ENCODE measurements at regions not wholly inside any gene's neighbourhood (a gene's known extent, or its start where the extent isn't known, plus 50 kb on each side); places are given as distances from the start of the nearest gene placed in this dataset.

- TF ChIP-seq CTCF (IDR thresholded peaks at IDR 0.05; ENCODE audit: unreplicated experiment) = no peak
- no peaks in the 10 kb centered on the region for H3K4me1 Mint-ChIP-seq (ENCODE audit: unreplicated experiment)
- H3K4me3 Mint-ChIP-seq (ENCODE audit: unreplicated experiment) = no peak overlapping the region
- peaks cover 4% of the 10 kb centered on the region for H3K27me3 Mint-ChIP-seq (ENCODE audit: unreplicated experiment)
- H3K27ac Mint-ChIP-seq (ENCODE audit: unreplicated experiment) = no peak overlapping the region
- no peak for DNase-seq (ENCODE audit: low spot score)
- no peaks in the 10 kb centered on the region for H3K36me3 Mint-ChIP-seq (ENCODE audit: low read depth, unreplicated experiment)
- no peaks in the 10 kb centered on the region for H3K9me3 Mint-ChIP-seq (ENCODE audit: unreplicated experiment)
These were observed 640.1 kb downstream of the IQCM start for GRCh38 chr4:149175549-149175948.

GRCh38 chr4:149173241-149174013 is 642.2 kb downstream of the IQCM start:
- no peak for TF ChIP-seq CTCF (IDR thresholded peaks at IDR 0.05; ENCODE audit: unreplicated experiment)
- Mint-ChIP-seq H3K27me3 (ENCODE audit: unreplicated experiment) (peaks cover 3% of the 10 kb centered on the region), H3K4me3 (ENCODE audit: unreplicated experiment) (no peak overlapping the region), H3K4me1 (ENCODE audit: unreplicated experiment) (no peaks in the 10 kb centered on the region), H3K27ac (ENCODE audit: unreplicated experiment) (no peak overlapping the region), H3K36me3 (ENCODE audit: low read depth, unreplicated experiment) (no peaks in the 10 kb centered on the region), H3K9me3 (ENCODE audit: unreplicated experiment) (no peaks in the 10 kb centered on the region)
- no peak for DNase-seq (ENCODE audit: low spot score)

- no peak for DNase-seq (ENCODE audit: low spot score)
These were observed 647.0 kb downstream of the IQCM start for GRCh38 chr4:149168645-149169044.

GRCh38 chr4:149166876-149167275 is 648.8 kb downstream of the IQCM start:
- no peak for TF ChIP-seq CTCF (IDR thresholded peaks at IDR 0.05; ENCODE audit: unreplicated experiment)
- Mint-ChIP-seq H3K27ac (ENCODE audit: unreplicated experiment) (no peak overlapping the region), H3K27me3 (ENCODE audit: unreplicated experiment) (no peaks in the 10 kb centered on the region), H3K9me3 (ENCODE audit: unreplicated experiment) (no peaks in the 10 kb centered on the region), H3K36me3 (ENCODE audit: low read depth, unreplicated experiment) (no peaks in the 10 kb centered on the region), H3K4me1 (ENCODE audit: unreplicated experiment) (no peaks in the 10 kb centered on the region), H3K4me3 (ENCODE audit: unreplicated experiment) (no peak overlapping the region)
- no peak for DNase-seq (ENCODE audit: low spot score)

More at GRCh38 chr4:149168645-149169044, 647.0 kb downstream of the IQCM start:
- TF ChIP-seq CTCF (IDR thresholded peaks at IDR 0.05; ENCODE audit: unreplicated experiment) = no peak
- Mint-ChIP-seq H3K4me3 (ENCODE audit: unreplicated experiment) (no peak overlapping the region), H3K4me1 (ENCODE audit: unreplicated experiment) (no peaks in the 10 kb centered on the region), H3K36me3 (ENCODE audit: low read depth, unreplicated experiment) (no peaks in the 10 kb centered on the region), H3K9me3 (ENCODE audit: unreplicated experiment) (no peaks in the 10 kb centered on the region), H3K27ac (ENCODE audit: unreplicated experiment) (no peak overlapping the region), H3K27me3 (ENCODE audit: unreplicated experiment) (no peaks in the 10 kb centered on the region)

GRCh38 chr4:149166365-149166764 is 649.3 kb downstream of the IQCM start:
- no peaks in the 10 kb centered on the region for H3K27me3 Mint-ChIP-seq (ENCODE audit: unreplicated experiment)
- no peaks in the 10 kb centered on the region for H3K4me1 Mint-ChIP-seq (ENCODE audit: unreplicated experiment)
- DNase-seq (ENCODE audit: low spot score) = no peak
- H3K9me3 Mint-ChIP-seq (ENCODE audit: unreplicated experiment) = no peaks in the 10 kb centered on the region
- H3K27ac Mint-ChIP-seq (ENCODE audit: unreplicated experiment) = no peak overlapping the region
- no peaks in the 10 kb centered on the region for H3K36me3 Mint-ChIP-seq (ENCODE audit: low read depth, unreplicated experiment)
- TF ChIP-seq CTCF (IDR thresholded peaks at IDR 0.05; ENCODE audit: unreplicated experiment) = no peak
- H3K4me3 Mint-ChIP-seq (ENCODE audit: unreplicated experiment) = no peak overlapping the region

Data from endothelial cell (in vitro differentiated cells).